ENCODE measurements at regions not wholly inside any gene's neighbourhood (a gene's known extent, or its start where the extent isn't known, plus 50 kb on each side); places are given as distances from the start of the nearest gene placed in this dataset.
A peak's percentile ranks its signal among the peaks of the same experiment; 100 is the strongest.

DNA sequence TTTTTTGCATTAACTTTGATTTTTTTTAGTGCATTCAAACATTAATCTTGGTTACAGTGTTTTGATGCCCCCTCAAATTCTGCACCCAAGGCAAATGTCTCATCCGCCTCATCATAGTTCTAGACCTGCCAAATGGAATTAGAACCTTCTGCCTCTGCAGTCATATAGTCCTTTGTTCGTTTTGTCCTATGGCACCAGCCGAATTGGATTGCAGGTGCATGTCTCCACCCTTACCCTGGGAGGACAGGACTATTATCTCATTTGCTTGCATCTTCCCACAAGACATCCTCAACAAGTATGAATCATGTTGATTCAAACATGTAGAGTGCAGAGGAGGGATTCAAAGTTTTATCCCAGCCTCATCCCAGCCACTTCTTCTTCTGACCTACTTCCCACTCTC is 579.1 kb downstream of the VRK1 start:
- H3K9me3 Mint-ChIP-seq: no peaks in the 10 kb centered on the region
- ATAC-seq (replicated peaks in 1 of 4): no peak
- peaks cover 14 to 44% of the 10 kb centered on the region in 2 experiments for H3K4me1 ChIP-seq (ENCODE audit: control insufficient read depth in 1 of 2, extremely low read depth in 1 of 2, insufficient read depth in 2 of 2, low read length in 2 of 2)
- no peaks in the 10 kb centered on the region for H3K27me3 Mint-ChIP-seq
- H3K27ac ChIP-seq (ENCODE audit: low read length): no peak overlapping the region
- no peaks in the 10 kb centered on the region for H3K36me3 ChIP-seq (ENCODE audit: control insufficient read depth in 2 of 2, extremely low read depth in 1 of 2, insufficient read depth in 1 of 2, low read length in 1 of 2)
- no peak for DNase-seq
- no peak overlapping the region for H3K4me3 Mint-ChIP-seq
- no peaks in the 10 kb centered on the region for H3K27me3 ChIP-seq (replicated peaks in 1 of 2; ENCODE audit: control insufficient read depth in 2 of 2, extremely low read depth in 1 of 2, insufficient read depth in 2 of 2, low read length in 1 of 2)
- H3K4me3 ChIP-seq (ENCODE audit: control insufficient read depth in 1 of 2, extremely low read depth in 1 of 2, low read length in 1 of 2): no peak overlapping the region
- 100% methylated on average over 2 of the region's 3 CpGs for WGBS (ENCODE audit: insufficient coverage)
- CTCF ChIA-PET: no interaction called here
- peaks cover 54 to 66% (median 58%) of the 10 kb centered on the region in 3 donors for H3K4me1 Mint-ChIP-seq
- no peak overlapping the region for H3K27ac Mint-ChIP-seq
- POLR2A ChIA-PET: no interaction called here
- H3K9me3 ChIP-seq: no peaks in the 10 kb centered on the region
- H3K36me3 Mint-ChIP-seq: no peaks in the 10 kb centered on the region

DNA sequence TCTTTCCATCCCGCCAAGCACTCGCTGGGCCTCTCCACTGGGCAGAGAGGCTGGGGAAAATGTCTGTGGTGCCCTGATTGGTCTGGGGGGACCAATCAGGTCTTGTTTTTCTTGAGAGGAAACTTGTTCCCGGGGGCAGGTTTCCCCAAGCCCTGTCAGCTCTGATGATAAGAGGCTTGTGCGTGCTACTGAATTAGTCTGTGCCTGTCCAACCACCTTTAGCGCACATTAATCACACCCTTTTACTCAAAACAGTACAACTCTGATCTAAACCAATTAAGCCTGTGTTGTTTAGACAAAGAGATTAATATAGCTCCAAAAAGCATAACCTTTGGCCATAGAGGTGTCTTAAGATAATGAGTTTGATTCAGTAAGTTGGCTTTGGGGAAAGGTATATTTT is 580.4 kb downstream of the VRK1 start:
- H3K9me3 Mint-ChIP-seq: peaks cover 0 to 7% (median 0%) of the 10 kb centered on the region in 3 donors
- Histone ChIP-seq H3K4me3 (ENCODE audit: control insufficient read depth in 1 of 2, extremely low read depth in 1 of 2, low read length in 1 of 2) (no peak overlapping the region), H3K36me3 (ENCODE audit: control insufficient read depth in 2 of 2, extremely low read depth in 1 of 2, insufficient read depth in 1 of 2, low read length in 1 of 2) (no peaks in the 10 kb centered on the region), H3K4me1 (ENCODE audit: control insufficient read depth in 1 of 2, extremely low read depth in 1 of 2, insufficient read depth in 2 of 2, low read length in 2 of 2) (peaks cover 14 to 46% of the 10 kb centered on the region in 2 experiments), H3K27me3 (replicated peaks in 1 of 2; ENCODE audit: control insufficient read depth in 2 of 2, extremely low read depth in 1 of 2, insufficient read depth in 2 of 2, low read length in 1 of 2) (no peaks in the 10 kb centered on the region), H3K9me3 (no peaks in the 10 kb centered on the region), H3K27ac (ENCODE audit: low read length) (no peak overlapping the region)
- peak overlapping the region in 1 of 3 donors; percentile 79 for H3K4me3 Mint-ChIP-seq
- H3K36me3 Mint-ChIP-seq: no peaks in the 10 kb centered on the region
- CTCF ChIA-PET: no interaction called here
- POLR2A ChIA-PET: interaction anchor here in 1 of 2 donors (0.6 kb wide), 1 partner anchor 535 kb away, joined by 5 read pairs; no protein-coding TSS in a partner anchor
- DNase-seq (no peak), ATAC-seq (replicated peaks in 1 of 4) (no peak)
- peaks cover 61 to 75% (median 67%) of the 10 kb centered on the region in 3 donors for H3K4me1 Mint-ChIP-seq
- H3K27me3 Mint-ChIP-seq: no peaks in the 10 kb centered on the region
- peak overlapping the region; percentile 81 to 91 for H3K27ac Mint-ChIP-seq
- WGBS (ENCODE audit: insufficient coverage): no CpG with 5 or more reads among the region's 5 CpGs

DNA sequence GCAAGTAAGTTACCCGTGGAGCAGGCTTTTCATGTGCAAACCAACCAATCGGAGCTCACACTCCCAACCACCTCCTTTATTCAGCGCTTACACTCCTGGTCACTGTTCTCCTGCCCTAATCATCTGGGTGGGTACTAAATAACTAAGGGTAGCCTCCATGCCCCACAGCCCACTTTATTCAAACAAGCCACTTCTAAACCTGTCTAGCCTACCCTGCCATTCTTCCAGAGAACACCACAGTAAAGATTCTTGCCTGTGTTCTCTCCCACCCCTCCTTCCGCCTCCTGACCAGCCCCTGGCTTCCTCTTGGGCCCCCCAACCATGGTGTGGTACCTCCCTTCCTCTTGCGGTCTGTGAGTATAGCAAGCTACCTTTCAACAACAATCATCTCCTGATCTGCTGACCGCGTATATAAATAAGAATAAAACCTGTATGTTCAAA is 581.9 kb downstream of the VRK1 start:
- peak overlapping the region; percentile 45 to 79 (median 71) for H3K4me3 Mint-ChIP-seq
- WGBS (ENCODE audit: insufficient coverage): 35% methylated on average over 3 of the region's 7 CpGs

DNA sequence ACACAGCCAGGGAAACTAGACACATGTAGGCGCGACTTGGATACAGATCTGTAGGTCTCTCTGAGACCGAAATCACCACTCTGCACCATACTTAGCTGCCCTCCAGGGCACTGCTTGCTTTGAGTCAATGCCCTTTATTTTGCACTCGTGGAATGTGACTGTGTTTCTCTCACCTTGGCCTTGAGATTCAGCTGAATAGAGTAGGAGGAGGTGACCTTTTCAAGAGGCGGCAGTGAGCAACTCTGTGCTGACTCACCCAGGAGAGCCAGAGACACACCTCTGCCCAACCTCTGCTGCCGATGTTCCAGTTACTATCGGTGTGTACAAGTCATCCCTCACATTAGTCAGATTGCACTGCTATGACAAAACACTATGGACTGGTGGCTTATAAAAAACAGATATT is 583.4 kb downstream of the VRK1 start:
- Histone ChIP-seq H3K4me3 (ENCODE audit: control insufficient read depth in 1 of 2, extremely low read depth in 1 of 2, low read length in 1 of 2) (no peak overlapping the region), H3K27ac (ENCODE audit: low read length) (peak overlapping the region; percentile 56), H3K9me3 (no peaks in the 10 kb centered on the region), H3K27me3 (replicated peaks in 1 of 2; ENCODE audit: control insufficient read depth in 2 of 2, extremely low read depth in 1 of 2, insufficient read depth in 2 of 2, low read length in 1 of 2) (no peaks in the 10 kb centered on the region), H3K4me1 (ENCODE audit: control insufficient read depth in 1 of 2, extremely low read depth in 1 of 2, insufficient read depth in 2 of 2, low read length in 2 of 2) (peaks cover 14 to 43% of the 10 kb centered on the region in 2 experiments), H3K36me3 (ENCODE audit: control insufficient read depth in 2 of 2, extremely low read depth in 1 of 2, insufficient read depth in 1 of 2, low read length in 1 of 2) (no peaks in the 10 kb centered on the region)
- Mint-ChIP-seq H3K9me3 (peaks cover 0 to 7% (median 0%) of the 10 kb centered on the region in 3 donors), H3K27me3 (no peaks in the 10 kb centered on the region), H3K36me3 (no peaks in the 10 kb centered on the region), H3K4me1 (peaks cover 54 to 60% (median 56%) of the 10 kb centered on the region in 3 donors), H3K27ac (peak overlapping the region; percentile 81 to 91), H3K4me3 (peak overlapping the region in 2 of 3 donors; percentile 5 to 79)
- DNase-seq (peak in 5 of 35 experiments; percentile 6 to 41 (median 30)), ATAC-seq (replicated peaks in 1 of 4) (peak in 3 of 4 experiments; percentile 74 to 81 (median 75))
- ChIA-PET CTCF (no interaction called here), POLR2A (interaction anchor here in 1 of 2 donors (0.6 kb wide), 2 partner anchors 682 to 740 kb away, joined by 3 read pairs; no protein-coding TSS in a partner anchor)
- WGBS (ENCODE audit: insufficient coverage): 90% methylated on average over 3 of the region's 7 CpGs

More for the DNA sequence above, 581.9 kb downstream of the VRK1 start:
- no peaks in the 10 kb centered on the region for H3K9me3 ChIP-seq
- peaks cover 61 to 69% (median 64%) of the 10 kb centered on the region in 3 donors for H3K4me1 Mint-ChIP-seq
- H3K4me3 ChIP-seq (ENCODE audit: control insufficient read depth in 1 of 2, extremely low read depth in 1 of 2, low read length in 1 of 2): peak overlapping the region in 1 of 2 donors; percentile 49
- H3K27me3 Mint-ChIP-seq: no peaks in the 10 kb centered on the region
- CTCF ChIA-PET: no interaction called here
- H3K27me3 ChIP-seq (replicated peaks in 1 of 2; ENCODE audit: control insufficient read depth in 2 of 2, extremely low read depth in 1 of 2, insufficient read depth in 2 of 2, low read length in 1 of 2): no peaks in the 10 kb centered on the region
- peaks cover 0 to 7% (median 0%) of the 10 kb centered on the region in 3 donors for H3K9me3 Mint-ChIP-seq
- ATAC-seq (replicated peaks in 1 of 4) (peak; percentile 71 to 81 (median 78)), DNase-seq (peak; percentile 6 to 63 (median 25))
- peak overlapping the region; percentile 56 for H3K27ac ChIP-seq (ENCODE audit: low read length)
- POLR2A ChIA-PET: interaction anchor here in 1 of 2 donors (0.7 kb wide), 1 partner anchor 166 kb away, joined by 4 read pairs; no protein-coding TSS in a partner anchor
- no peaks in the 10 kb centered on the region for H3K36me3 ChIP-seq (ENCODE audit: control insufficient read depth in 2 of 2, extremely low read depth in 1 of 2, insufficient read depth in 1 of 2, low read length in 1 of 2)
- peaks cover 14 to 43% of the 10 kb centered on the region in 2 experiments for H3K4me1 ChIP-seq (ENCODE audit: control insufficient read depth in 1 of 2, extremely low read depth in 1 of 2, insufficient read depth in 2 of 2, low read length in 2 of 2)
- H3K36me3 Mint-ChIP-seq: no peaks in the 10 kb centered on the region
- peak overlapping the region; percentile 81 to 91 for H3K27ac Mint-ChIP-seq

DNA sequence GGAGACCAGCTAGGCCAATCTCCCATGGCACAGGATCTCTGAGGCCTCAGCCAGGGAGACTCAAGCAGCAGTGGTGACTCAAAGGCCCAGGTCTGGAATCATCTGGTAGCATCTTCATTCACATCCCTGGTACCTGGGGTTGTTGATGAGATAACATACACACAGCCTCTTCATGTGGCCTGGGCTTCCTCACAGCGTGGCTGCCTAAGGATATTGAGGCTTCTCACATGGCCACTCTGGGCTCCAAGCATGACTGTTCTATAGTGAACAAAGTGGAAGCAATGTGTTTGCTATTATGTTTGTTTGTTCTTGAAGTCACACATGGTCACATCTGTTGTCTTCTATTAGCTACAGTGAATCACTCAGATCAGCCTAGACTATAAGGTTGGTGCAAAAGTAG is 584.1 kb downstream of the VRK1 start:
- Mint-ChIP-seq H3K4me3 (no peak overlapping the region), H3K4me1 (peaks cover 52 to 55% (median 53%) of the 10 kb centered on the region in 3 donors), H3K27ac (peak overlapping the region; percentile 81 to 91), H3K9me3 (peaks cover 0 to 7% (median 0%) of the 10 kb centered on the region in 3 donors), H3K36me3 (no peaks in the 10 kb centered on the region), H3K27me3 (no peaks in the 10 kb centered on the region)
- CTCF ChIA-PET: no interaction called here
- no CpG with 5 or more reads among the region's 1 CpG for WGBS (ENCODE audit: insufficient coverage)
- Histone ChIP-seq H3K4me1 (ENCODE audit: control insufficient read depth in 1 of 2, extremely low read depth in 1 of 2, insufficient read depth in 2 of 2, low read length in 2 of 2) (peaks cover 14 to 43% of the 10 kb centered on the region in 2 experiments), H3K27ac (ENCODE audit: low read length) (peak overlapping the region; percentile 13), H3K27me3 (replicated peaks in 1 of 2; ENCODE audit: control insufficient read depth in 2 of 2, extremely low read depth in 1 of 2, insufficient read depth in 2 of 2, low read length in 1 of 2) (no peaks in the 10 kb centered on the region), H3K9me3 (no peaks in the 10 kb centered on the region), H3K4me3 (ENCODE audit: control insufficient read depth in 1 of 2, extremely low read depth in 1 of 2, low read length in 1 of 2) (no peak overlapping the region), H3K36me3 (ENCODE audit: control insufficient read depth in 2 of 2, extremely low read depth in 1 of 2, insufficient read depth in 1 of 2, low read length in 1 of 2) (no peaks in the 10 kb centered on the region)
- ATAC-seq (replicated peaks in 1 of 4) (no peak), DNase-seq (no peak)
- POLR2A ChIA-PET: no interaction called here

DNA sequence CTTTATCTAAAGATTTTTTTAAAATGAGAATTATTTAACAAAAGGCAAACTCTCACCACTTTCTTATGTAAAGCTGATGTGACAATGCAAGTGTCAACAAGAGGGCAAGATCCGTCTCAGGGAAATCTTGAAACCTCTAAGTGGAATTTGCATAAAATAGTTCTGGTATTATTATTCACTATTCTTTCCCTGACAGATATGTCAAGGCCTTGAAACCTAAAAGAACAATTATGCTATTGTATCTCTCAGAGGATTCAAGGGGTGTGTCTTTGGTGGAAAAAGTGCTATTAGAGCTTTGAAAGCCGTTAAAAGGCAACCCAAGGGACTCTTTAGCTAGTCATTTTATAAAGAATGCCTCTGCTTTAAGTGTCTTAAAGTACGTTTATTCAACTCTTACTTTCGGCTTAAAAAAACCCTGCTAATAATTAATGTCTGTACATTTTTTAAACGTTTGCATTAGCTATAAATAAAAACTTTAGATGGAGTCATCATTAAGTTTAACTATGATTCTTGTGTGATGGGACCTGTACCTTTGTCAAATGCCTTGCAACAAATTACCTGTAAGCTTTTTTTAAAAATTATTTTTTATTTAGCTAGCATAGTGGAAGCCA is 585.5 kb downstream of the VRK1 start:
- Histone ChIP-seq H3K4me1 (ENCODE audit: control insufficient read depth in 1 of 2, extremely low read depth in 1 of 2, insufficient read depth in 2 of 2, low read length in 2 of 2) (peaks cover 14 to 35% of the 10 kb centered on the region in 2 experiments), H3K36me3 (ENCODE audit: control insufficient read depth in 2 of 2, extremely low read depth in 1 of 2, insufficient read depth in 1 of 2, low read length in 1 of 2) (no peaks in the 10 kb centered on the region), H3K9me3 (no peaks in the 10 kb centered on the region), H3K27ac (ENCODE audit: low read length) (no peak overlapping the region), H3K27me3 (replicated peaks in 1 of 2; ENCODE audit: control insufficient read depth in 2 of 2, extremely low read depth in 1 of 2, insufficient read depth in 2 of 2, low read length in 1 of 2) (no peaks in the 10 kb centered on the region), H3K4me3 (ENCODE audit: control insufficient read depth in 1 of 2, extremely low read depth in 1 of 2, low read length in 1 of 2) (no peak overlapping the region)
- Mint-ChIP-seq H3K4me1 (peaks cover 43 to 51% (median 50%) of the 10 kb centered on the region in 3 donors), H3K4me3 (no peak overlapping the region), H3K36me3 (no peaks in the 10 kb centered on the region), H3K9me3 (peaks cover 0 to 7% (median 0%) of the 10 kb centered on the region in 3 donors), H3K27me3 (no peaks in the 10 kb centered on the region), H3K27ac (no peak overlapping the region)
- no CpG with 5 or more reads among the region's 5 CpGs for WGBS (ENCODE audit: insufficient coverage)
- no peak for DNase-seq
- CTCF ChIA-PET: interaction anchor here in 1 of 2 donors (0.6 kb wide), 1 partner anchor 1892 kb away, joined by 3 read pairs; no protein-coding TSS in a partner anchor
- ATAC-seq (replicated peaks in 1 of 4): no peak
- POLR2A ChIA-PET: no interaction called here
